PFSK-1 (cell line): ENCODE measurements at regions not wholly inside any gene's neighbourhood (a gene's known extent, or its start where the extent isn't known, plus 50 kb on each side); places are given as distances from the start of the nearest gene placed in this dataset.

Experiments
- FOXP2 ChIP-seq: optimal IDR thresholded peaks from 2 replicates; pipeline ENCODE3; 2011; ENCODE audit warnings: borderline replicate concordance, control low read depth, inconsistent platforms; ENCODE audit not compliant: insufficient read depth; ENCODE audit errors: extremely low read length, extremely low read depth
- POLR2AphosphoS5 ChIP-seq: IDR thresholded peaks from 2 replicates; pipeline ENCODE4 v1.6.1; 2012; ENCODE audit warnings: low read depth, mild to moderate bottlenecking, control low read depth, low read length, moderate library complexity
- SIN3A ChIP-seq: IDR thresholded peaks from 2 replicates; pipeline ENCODE4 v1.6.1; 2012; ENCODE audit warnings: mild to moderate bottlenecking, low read length, moderate library complexity, borderline replicate concordance; ENCODE audit not compliant: insufficient read depth
- TAF1 ChIP-seq: IDR thresholded peaks from 2 replicates; pipeline ENCODE4 v1.6.1; 2012; ENCODE audit warnings: low read length, control low read depth, borderline replicate concordance; ENCODE audit not compliant: insufficient read depth
- TF ChIP-seq, protein P1 (sequence below), 2 experiments: IDR thresholded peaks; 2 replicates each; pipeline versions ENCODE4 v1.6.1 to v1.8.0; 2011 to 2012; ENCODE audit warnings: low read depth in 2 of 2, low read length in 2 of 2, control low read depth in 1 of 2, inconsistent platforms in 1 of 2, mild to moderate bottlenecking in 1 of 2, moderate library complexity in 1 of 2; ENCODE audit not compliant: insufficient read depth in 1 of 2

DNA sequence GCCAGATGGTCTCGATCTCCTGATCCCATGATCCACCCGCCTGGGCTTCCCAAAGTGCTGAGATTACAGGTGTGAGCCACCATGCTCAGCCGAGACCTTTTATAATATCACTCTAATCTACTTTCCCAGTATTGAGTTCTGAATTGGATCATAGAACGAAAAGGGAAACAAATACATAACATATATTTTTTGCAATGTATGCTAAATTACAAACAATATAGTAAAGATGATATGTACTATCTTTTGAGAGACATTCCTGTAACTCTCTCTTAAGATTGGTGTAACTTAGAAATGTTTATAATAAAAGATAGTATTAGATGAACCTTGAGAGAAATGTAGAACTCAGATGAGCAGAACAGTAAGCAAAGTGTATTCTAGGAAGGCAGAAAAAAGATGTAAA, 129.2 kb upstream of the TENT5A start:
- no peak for TF ChIP-seq TAF1
- TF ChIP-seq POLR2AphosphoS5, result no peak
- TF ChIP-seq FOXP2, result no peak
- no peak for TF ChIP-seq SIN3A
- TF ChIP-seq, protein P1, sequence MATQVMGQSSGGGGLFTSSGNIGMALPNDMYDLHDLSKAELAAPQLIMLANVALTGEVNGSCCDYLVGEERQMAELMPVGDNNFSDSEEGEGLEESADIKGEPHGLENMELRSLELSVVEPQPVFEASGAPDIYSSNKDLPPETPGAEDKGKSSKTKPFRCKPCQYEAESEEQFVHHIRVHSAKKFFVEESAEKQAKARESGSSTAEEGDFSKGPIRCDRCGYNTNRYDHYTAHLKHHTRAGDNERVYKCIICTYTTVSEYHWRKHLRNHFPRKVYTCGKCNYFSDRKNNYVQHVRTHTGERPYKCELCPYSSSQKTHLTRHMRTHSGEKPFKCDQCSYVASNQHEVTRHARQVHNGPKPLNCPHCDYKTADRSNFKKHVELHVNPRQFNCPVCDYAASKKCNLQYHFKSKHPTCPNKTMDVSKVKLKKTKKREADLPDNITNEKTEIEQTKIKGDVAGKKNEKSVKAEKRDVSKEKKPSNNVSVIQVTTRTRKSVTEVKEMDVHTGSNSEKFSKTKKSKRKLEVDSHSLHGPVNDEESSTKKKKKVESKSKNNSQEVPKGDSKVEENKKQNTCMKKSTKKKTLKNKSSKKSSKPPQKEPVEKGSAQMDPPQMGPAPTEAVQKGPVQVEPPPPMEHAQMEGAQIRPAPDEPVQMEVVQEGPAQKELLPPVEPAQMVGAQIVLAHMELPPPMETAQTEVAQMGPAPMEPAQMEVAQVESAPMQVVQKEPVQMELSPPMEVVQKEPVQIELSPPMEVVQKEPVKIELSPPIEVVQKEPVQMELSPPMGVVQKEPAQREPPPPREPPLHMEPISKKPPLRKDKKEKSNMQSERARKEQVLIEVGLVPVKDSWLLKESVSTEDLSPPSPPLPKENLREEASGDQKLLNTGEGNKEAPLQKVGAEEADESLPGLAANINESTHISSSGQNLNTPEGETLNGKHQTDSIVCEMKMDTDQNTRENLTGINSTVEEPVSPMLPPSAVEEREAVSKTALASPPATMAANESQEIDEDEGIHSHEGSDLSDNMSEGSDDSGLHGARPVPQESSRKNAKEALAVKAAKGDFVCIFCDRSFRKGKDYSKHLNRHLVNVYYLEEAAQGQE (IDR thresholded peaks at IDR 0.05; ENCODE audit: insufficient read depth in 1 of 2, low read depth in 2 of 2, low read length in 2 of 2), result no peak

DNA sequence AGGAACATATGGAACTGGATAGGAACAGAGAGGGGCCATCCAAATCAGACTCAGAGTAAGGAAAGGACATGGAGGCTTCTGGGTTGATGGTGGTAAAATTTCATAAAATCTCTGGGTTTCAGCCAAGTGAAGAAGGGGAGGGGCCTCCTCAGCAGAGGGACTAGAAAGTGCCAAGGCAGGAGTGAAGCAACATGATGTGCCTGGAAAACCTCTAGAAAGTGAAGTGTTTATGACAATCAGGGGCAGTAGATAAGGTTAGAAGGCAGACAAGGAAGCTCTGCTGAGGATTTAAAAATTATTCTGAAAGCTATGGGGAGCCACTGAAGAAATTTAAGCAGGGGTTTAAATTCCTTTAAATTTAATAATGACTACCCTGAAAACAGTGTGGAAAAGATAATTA, 126.0 kb upstream of the TENT5A start:
- TF ChIP-seq POLR2AphosphoS5 (no peak), SIN3A (no peak), FOXP2 (no peak), TAF1 (no peak)
- TF ChIP-seq, protein P1 (IDR thresholded peaks at IDR 0.05; ENCODE audit: insufficient read depth in 1 of 2, low read depth in 2 of 2, low read length in 2 of 2), result no peak

DNA sequence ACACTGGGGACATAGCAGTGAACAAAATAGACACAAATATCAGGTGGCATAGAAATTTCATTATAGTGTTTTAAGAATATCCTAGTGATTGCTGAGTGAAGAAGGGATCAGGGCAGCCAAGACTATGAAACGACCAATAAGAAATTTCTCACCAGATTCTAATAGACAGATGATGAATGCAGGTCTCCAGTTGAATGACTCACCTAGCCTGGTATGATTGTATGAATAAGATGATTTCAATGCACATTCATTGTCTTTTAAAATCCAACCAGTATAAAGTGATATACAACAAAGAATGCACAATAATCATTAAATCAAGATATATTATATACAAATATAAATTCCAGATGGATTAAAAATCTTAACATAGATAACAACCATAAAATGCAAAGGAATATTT, 124.5 kb upstream of the TENT5A start:
- TF ChIP-seq TAF1, result no peak
- no peak for TF ChIP-seq SIN3A
- no peak for TF ChIP-seq FOXP2
- TF ChIP-seq, protein P1 (IDR thresholded peaks at IDR 0.05; ENCODE audit: insufficient read depth in 1 of 2, low read depth in 2 of 2, low read length in 2 of 2), result no peak
- no peak for TF ChIP-seq POLR2AphosphoS5

DNA sequence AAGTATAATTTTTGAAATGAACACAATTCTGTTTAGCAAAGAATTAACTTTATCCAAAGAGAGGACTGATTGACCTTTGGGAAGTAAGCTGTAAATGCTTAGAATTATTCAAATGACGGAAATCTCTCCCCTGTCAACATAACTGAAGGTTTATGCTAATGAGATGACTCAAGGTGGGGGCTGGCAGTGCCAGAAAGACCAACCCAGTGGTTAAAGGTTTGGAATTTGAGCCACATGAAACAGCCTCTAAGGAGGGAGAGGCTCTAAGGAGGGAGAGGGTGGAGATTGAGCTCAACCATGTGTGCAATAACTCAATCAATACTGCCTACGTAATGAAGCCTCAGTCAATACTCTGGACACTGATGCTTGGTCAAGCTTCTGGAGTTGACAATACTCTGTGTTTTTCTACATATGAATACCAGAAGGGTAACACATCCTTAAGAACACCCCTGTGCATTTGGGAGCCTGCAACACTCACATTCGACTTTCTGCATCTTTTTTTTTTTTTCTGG, 123.4 kb upstream of the TENT5A start:
- no peak for TF ChIP-seq POLR2AphosphoS5
- TF ChIP-seq, protein P1 (IDR thresholded peaks at IDR 0.05; ENCODE audit: insufficient read depth in 1 of 2, low read depth in 2 of 2, low read length in 2 of 2), result no peak

DNA sequence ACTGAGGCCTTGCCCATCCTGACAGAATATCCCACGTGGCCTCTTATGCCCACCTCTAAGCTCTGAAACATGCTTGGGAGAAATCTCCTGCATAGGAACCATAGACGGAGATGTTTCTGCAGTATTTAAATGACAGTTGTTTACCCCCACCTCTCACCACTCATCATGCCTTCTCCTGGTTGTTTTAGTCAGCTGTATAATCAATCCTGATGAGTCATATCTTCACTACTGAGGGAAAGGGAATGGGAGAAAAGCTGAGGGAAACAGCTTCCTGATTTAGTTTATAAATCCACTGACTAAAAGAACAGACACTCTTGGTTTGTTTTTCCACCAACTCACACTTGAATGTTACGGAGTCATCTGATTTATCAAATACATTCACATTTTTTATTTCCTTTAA, 113.2 kb upstream of the TENT5A start:
- no peak for TF ChIP-seq POLR2AphosphoS5
- TF ChIP-seq, protein P1 (IDR thresholded peaks at IDR 0.05; ENCODE audit: insufficient read depth in 1 of 2, low read depth in 2 of 2, low read length in 2 of 2), result no peak
- TF ChIP-seq FOXP2, result peak; percentile 61
- TF ChIP-seq SIN3A, result peak; percentile 90; the same call in 1 of the 2 replicates
- no peak for TF ChIP-seq TAF1
